H9 (cell line): ENCODE measurements at regions not wholly inside any gene's neighbourhood (a gene's known extent, or its start where the extent isn't known, plus 50 kb on each side); places are given as distances from the start of the nearest gene placed in this dataset.

ENCODE experiments used
- DNase-seq: peaks from one replicate; pipeline ENCODE4 v3.0.0-alpha.2; 2017
- H2AFZ ChIP-seq: one replicate; pipeline ENCODE4 v1.6.1; 2013; ENCODE audit warnings: mild to moderate bottlenecking, low read length, control low read depth, moderate library complexity
- H2AK5ac ChIP-seq: 2 replicates; pipeline ENCODE4 v1.6.1; 2013; ENCODE audit warnings: low read length, control low read depth, mixed read lengths; ENCODE audit not compliant: insufficient read length
- H2BK120ac ChIP-seq: one replicate; pipeline ENCODE4 v1.6.1; 2013; ENCODE audit warnings: low read depth, mild to moderate bottlenecking, low read length, control low read depth, inconsistent platforms; ENCODE audit not compliant: poor library complexity, severe bottlenecking
- H2BK12ac ChIP-seq: 2 replicates; pipeline ENCODE4 v1.6.1; 2013; ENCODE audit warnings: low read length, control low read depth, mixed read lengths, low read depth; ENCODE audit not compliant: insufficient read length
- H2BK15ac ChIP-seq: 2 replicates; pipeline ENCODE4 v1.6.1; 2013; ENCODE audit warnings: low read depth, low read length, control low read depth
- H2BK20ac ChIP-seq: one replicate; pipeline ENCODE4 v1.6.1; 2013; ENCODE audit warnings: low read depth, mild to moderate bottlenecking, low read length, control low read depth, inconsistent platforms; ENCODE audit not compliant: poor library complexity, severe bottlenecking
- H2BK5ac ChIP-seq: 2 replicates; pipeline ENCODE4 v1.6.1; 2013; ENCODE audit warnings: low read length, control low read depth, mixed read lengths; ENCODE audit not compliant: insufficient read length
- H3K14ac ChIP-seq: 2 replicates; pipeline ENCODE4 v1.6.1; 2013; ENCODE audit warnings: low read length, control low read depth; ENCODE audit not compliant: insufficient read depth
- H3K18ac ChIP-seq: 2 replicates; pipeline ENCODE4 v1.6.1; 2013; ENCODE audit warnings: low read depth, mild to moderate bottlenecking, mixed read lengths, low read length, control low read depth; ENCODE audit not compliant: insufficient read length
- H3K23ac ChIP-seq: 2 replicates; pipeline ENCODE4 v1.6.1; 2013; ENCODE audit warnings: low read length, control low read depth, mixed read lengths, low read depth; ENCODE audit not compliant: insufficient read length
- H3K23me2 ChIP-seq: 2 replicates; pipeline ENCODE4 v1.6.1; 2013; ENCODE audit warnings: low read depth, mild to moderate bottlenecking, mixed read lengths, low read length, control low read depth; ENCODE audit not compliant: insufficient read length, poor library complexity, severe bottlenecking
- H3K27ac ChIP-seq: 2 replicates; pipeline ENCODE4 v1.5.1; 2013; ENCODE audit warnings: low read length, control low read depth, mixed read lengths, low read depth; ENCODE audit not compliant: insufficient read length
- H3K27me3 ChIP-seq: 2 replicates; pipeline ENCODE4 v1.6.1; 2013; ENCODE audit warnings: low read length, control low read depth, inconsistent platforms; ENCODE audit not compliant: insufficient read depth
- H3K4ac ChIP-seq: 2 replicates; pipeline ENCODE4 v1.6.1; 2013; ENCODE audit warnings: low read depth, mild to moderate bottlenecking, control low read depth, inconsistent platforms, low read length, moderate library complexity
- H3K4me1 ChIP-seq: 2 replicates; pipeline ENCODE4 v1.6.1; 2013; ENCODE audit warnings: low read length, control low read depth, inconsistent platforms; ENCODE audit not compliant: insufficient read depth
- H3K4me2 ChIP-seq: 2 replicates; pipeline ENCODE4 v1.6.1; 2013; ENCODE audit warnings: low read length, control low read depth, mixed read lengths; ENCODE audit not compliant: insufficient read length, insufficient read depth
- H3K56ac ChIP-seq: 2 replicates; pipeline ENCODE4 v1.6.1; 2013; ENCODE audit warnings: low read depth, mild to moderate bottlenecking, mixed read lengths, low read length, control low read depth; ENCODE audit not compliant: insufficient read length
- H3K79me1 ChIP-seq: 2 replicates; pipeline ENCODE4 v1.6.1; 2013; ENCODE audit warnings: low read depth, mild to moderate bottlenecking, moderate library complexity, low read length, control low read depth, inconsistent platforms; ENCODE audit not compliant: insufficient read depth, poor library complexity, severe bottlenecking
- H3K79me2 ChIP-seq: 2 replicates; pipeline ENCODE4 v1.6.1; 2013; ENCODE audit warnings: low read length, control low read depth, inconsistent platforms; ENCODE audit not compliant: insufficient read depth
- H3K9ac ChIP-seq: 2 replicates; pipeline ENCODE4 v1.6.1; 2013; ENCODE audit warnings: low read length, control low read depth, mixed read lengths; ENCODE audit not compliant: insufficient read length; ENCODE audit errors: extremely low read depth
- H3K9me3 ChIP-seq: one replicate; pipeline ENCODE4 v1.6.1; 2013; ENCODE audit warnings: low read depth, low read length, inconsistent platforms; ENCODE audit not compliant: control insufficient read depth
- H3T11ph ChIP-seq: one replicate; pipeline ENCODE4 v1.6.1; 2013; ENCODE audit warnings: mild to moderate bottlenecking, low read length, control low read depth, inconsistent platforms
- H4K20me1 ChIP-seq: one replicate; pipeline ENCODE4 v1.6.1; 2013; ENCODE audit not compliant: control insufficient read depth, insufficient read length, insufficient read depth
- H4K5ac ChIP-seq: 2 replicates; pipeline ENCODE4 v1.6.1; 2013; ENCODE audit warnings: low read depth, mild to moderate bottlenecking, mixed read lengths, low read length, control low read depth; ENCODE audit not compliant: insufficient read length
- H4K8ac ChIP-seq: replicated peaks from 2 replicates; pipeline ENCODE4 v1.6.1; 2013; ENCODE audit warnings: low read length, control low read depth, mixed read lengths, low read depth; ENCODE audit not compliant: insufficient read length
- H4K91ac ChIP-seq: 2 replicates; pipeline ENCODE4 v1.6.1; 2013; ENCODE audit warnings: low read depth, mild to moderate bottlenecking, moderate library complexity, mixed read lengths, low read length, control low read depth; ENCODE audit not compliant: insufficient read length
- H3K27ac Mint-ChIP-seq, 3 experiments: 2 replicates in 2 of 3; 3 replicates in 1 of 3; pipeline ENCODE4 v1.8.0; 2020 to 2021; ENCODE audit warnings: mixed read lengths in 3 of 3, mild to moderate bottlenecking in 1 of 3, moderate library complexity in 1 of 3
- H3K27me3 Mint-ChIP-seq: 2 replicates; pipeline ENCODE4 v1.8.0; 2021; ENCODE audit warnings: low read depth, mild to moderate bottlenecking, moderate library complexity, mixed read lengths
- H3K36me3 Mint-ChIP-seq, 3 experiments: 2 replicates in 2 of 3; 3 replicates in 1 of 3; pipeline ENCODE4 v1.8.0; 2020 to 2021; ENCODE audit warnings: low read depth in 3 of 3, mixed read lengths in 3 of 3; ENCODE audit not compliant: insufficient read depth in 1 of 3
- H3K4me1 Mint-ChIP-seq, 2 experiments: 2 replicates each; pipeline ENCODE4 v1.8.0; 2020; ENCODE audit warnings: mixed read lengths in 2 of 2
- H3K4me3 Mint-ChIP-seq, 2 experiments: 2 replicates in 1 of 2; 3 replicates in 1 of 2; pipeline ENCODE4 v1.8.0; 2020 to 2021; ENCODE audit warnings: mild to moderate bottlenecking in 2 of 2, mixed read lengths in 2 of 2, moderate library complexity in 1 of 2
- H3K9me3 Mint-ChIP-seq, 2 experiments: 2 replicates in 1 of 2; 3 replicates in 1 of 2; pipeline ENCODE4 v1.8.0; 2020; ENCODE audit warnings: mild to moderate bottlenecking in 2 of 2, mixed read lengths in 2 of 2, moderate library complexity in 1 of 2
- CTCF ChIP-seq: fragments of 200-600 bp; sonication (generic); conservative IDR thresholded peaks from 3 replicates; pipeline ENCODE4 v1.8.0; 2021; ENCODE audit warnings: antibody characterized with exemption, mild to moderate bottlenecking
- WGBS: extraction: QIAGEN DNeasy Blood & Tissue Kit; methylation state at CpG from one replicate; pipeline ENCODE4 v1.1.7; 2013; ENCODE audit warnings: missing lambda C conversion rate, low lambda C conversion rate, mixed read lengths; ENCODE audit not compliant: insufficient read length; ENCODE audit errors: extremely low coverage; 5-methylcytosine and 5-hydroxymethylcytosine counted together

DNA sequence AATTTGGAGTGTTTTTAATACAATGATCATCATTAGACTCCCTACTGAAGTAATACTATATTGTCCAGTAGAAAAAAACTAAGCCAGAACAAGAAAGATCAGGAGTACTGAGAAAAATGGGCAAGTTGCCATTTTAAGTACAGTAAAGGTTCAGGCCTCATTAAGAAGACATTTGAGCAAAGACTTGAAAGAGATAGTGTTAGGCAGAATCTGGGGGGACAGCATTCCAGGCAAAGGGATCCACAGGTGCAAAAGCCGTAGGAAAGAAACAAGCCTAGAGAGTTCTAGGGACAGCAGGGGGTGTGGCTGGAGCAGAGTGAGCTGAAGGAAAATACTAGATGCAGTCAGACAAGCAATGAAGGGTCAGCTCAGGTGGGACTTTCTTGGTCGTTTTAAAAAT lies 58.1 kb upstream of the INTU start:
- Mint-ChIP-seq H3K9me3 (no peaks in the 10 kb centered on the region), H3K36me3 (peaks cover 0 to 1% (median 0%) of the 10 kb centered on the region in 3 experiments; a peak in 1 of 7 replicates), H3K4me3 (no peak overlapping the region), H3K4me1 (peaks cover 6 to 8% of the 10 kb centered on the region in 2 experiments), H3K27me3 (no peaks in the 10 kb centered on the region; the same call in 1 of the 2 replicates), H3K27ac (peak overlapping the region in 1 of 3 experiments; percentile 87; a peak in 3 of 7 replicates)
- peak; percentile 46 for DNase-seq
- Histone ChIP-seq H2BK20ac (no peak overlapping the region), H2BK120ac (no peak overlapping the region), H3K9ac (no peak overlapping the region), H4K8ac (no peak overlapping the region), H3K23ac (no peak overlapping the region), H2BK15ac (no peak overlapping the region), H3K27ac (no peak overlapping the region), H3K4ac (no peak overlapping the region), H2AFZ (no peak overlapping the region), H3K4me1 (no peaks in the 10 kb centered on the region), H3K23me2 (no peaks in the 10 kb centered on the region), H3K27me3 (no peaks in the 10 kb centered on the region), H3K4me2 (no peak overlapping the region), H4K5ac (no peak overlapping the region), H3K18ac (no peak overlapping the region), H2BK5ac (no peak overlapping the region), H2BK12ac (no peak overlapping the region), H3K56ac (no peak overlapping the region), H3K14ac (no peak overlapping the region), H2AK5ac (no peak overlapping the region), H3T11ph (no peak overlapping the region), H3K79me1 (no peaks in the 10 kb centered on the region), H4K20me1 (no peaks in the 10 kb centered on the region), H4K91ac (no peak overlapping the region), H3K9me3 (no peaks in the 10 kb centered on the region), H3K79me2 (no peaks in the 10 kb centered on the region)
- no peak for TF ChIP-seq CTCF
- WGBS, result no CpG with 5 or more reads among the region's 2 CpGs
